T47D (cell line): ENCODE measurements at regions not wholly inside any gene's neighbourhood (a gene's known extent, or its start where the extent isn't known, plus 50 kb on each side); places are given as distances from the start of the nearest gene placed in this dataset.

Source experiments
- DNase-seq, 2 experiments: peaks; one replicate each; pipeline versions ENCODE4 v3.0.0 to v3.0.0-alpha.2; 2011 to 2012; ENCODE audit warnings: low read depth in 1 of 2, low spot score in 1 of 2
- JUND ChIP-seq: IDR thresholded peaks from 2 replicates; pipeline ENCODE4 v1.6.1; 2012; ENCODE audit warnings: low read depth
- in situ Hi-C: cut with HindIII; loops from 2 replicates; pipeline ENCODE4 v1.10.0; 2016; ENCODE audit warnings: low sequenced_read_pairs, low pct_unique_long_range_greater_than_20kb

DNA sequence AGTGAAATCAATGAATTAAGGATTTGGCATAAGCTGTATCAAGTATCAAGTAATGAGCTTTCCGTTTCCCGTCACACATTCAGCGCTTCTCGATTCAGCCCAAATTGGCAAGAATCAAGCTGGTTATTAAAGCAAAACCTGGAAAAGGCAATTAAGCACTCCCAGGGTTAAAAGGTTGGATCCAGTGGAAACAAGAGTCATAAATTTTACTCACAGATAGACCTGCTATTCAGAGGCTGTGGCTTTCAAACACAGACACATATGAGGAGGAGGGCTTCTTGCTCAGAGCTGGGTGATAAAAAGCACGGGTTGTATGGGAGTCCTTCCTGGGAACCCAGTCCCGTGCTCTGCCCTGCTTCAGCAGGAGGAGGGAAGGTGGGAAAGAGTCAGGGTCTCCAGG, 112.3 kb upstream of the CXCL14 start:
- no peak for TF ChIP-seq JUND
- in situ Hi-C loops: no loop called here
- DNase-seq: no peak

DNA sequence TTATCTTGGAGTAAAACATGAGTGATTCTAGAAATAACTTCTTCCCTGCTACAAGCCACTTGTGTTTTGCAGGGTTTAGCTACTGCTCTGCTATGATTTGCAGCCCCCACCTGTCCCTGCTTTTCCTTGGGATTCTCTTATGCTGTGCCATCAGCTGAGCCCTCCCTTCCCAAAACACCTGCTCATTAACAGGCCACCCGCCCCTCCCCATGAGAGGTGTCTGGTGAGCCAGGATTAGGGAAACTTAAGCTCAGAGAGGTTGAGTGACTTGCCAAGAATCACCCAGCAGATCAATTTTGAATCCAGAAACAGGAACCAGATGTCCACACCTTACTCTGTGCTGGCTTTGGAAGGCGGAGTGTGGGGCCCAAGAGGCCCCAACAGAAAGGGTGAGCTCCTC, 111.7 kb upstream of the CXCL14 start:
- DNase-seq: no peak
- in situ Hi-C loops: no loop called here
- no peak for TF ChIP-seq JUND

DNA sequence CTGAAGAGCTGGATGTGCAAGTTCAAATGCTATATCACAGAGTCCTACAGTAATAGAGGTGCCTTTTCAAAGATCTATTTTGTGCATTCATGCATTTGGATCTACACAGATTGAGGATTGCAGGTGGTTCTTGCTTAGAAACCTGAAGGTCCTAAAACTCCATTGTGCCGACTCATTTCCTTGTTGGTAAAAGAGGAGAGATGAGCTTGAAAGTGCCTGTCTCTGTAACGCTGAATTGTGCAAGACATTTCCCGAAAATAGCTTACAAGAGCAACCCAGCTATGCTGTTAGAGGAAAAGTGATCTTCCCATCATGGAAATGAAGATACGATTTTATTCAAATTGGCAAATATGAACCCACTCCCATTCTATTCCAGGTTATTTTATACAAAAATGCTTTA, 110.7 kb upstream of the CXCL14 start:
- no peak for TF ChIP-seq JUND
- in situ Hi-C loops: no loop called here
- no peak for DNase-seq

DNA sequence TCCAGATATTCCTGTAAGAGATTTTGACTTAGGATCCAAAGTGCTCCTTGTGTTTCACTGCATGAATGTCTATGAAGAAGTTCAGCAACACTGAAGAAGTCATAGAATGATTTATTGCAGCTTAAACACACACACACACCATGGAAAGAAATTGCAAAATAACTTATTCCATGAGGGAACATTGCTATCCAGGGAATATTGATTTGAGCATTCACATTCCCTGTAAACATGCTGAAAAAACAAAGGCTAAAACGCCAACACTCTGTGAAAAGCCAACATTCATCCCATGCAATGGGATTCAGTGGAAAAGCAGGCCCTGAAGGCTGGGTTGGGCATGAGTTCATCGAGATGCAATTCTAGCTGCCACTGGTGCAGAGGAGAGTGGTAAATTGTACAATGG, 109.6 kb upstream of the CXCL14 start:
- in situ Hi-C loops: no loop called here
- DNase-seq: no peak

DNA sequence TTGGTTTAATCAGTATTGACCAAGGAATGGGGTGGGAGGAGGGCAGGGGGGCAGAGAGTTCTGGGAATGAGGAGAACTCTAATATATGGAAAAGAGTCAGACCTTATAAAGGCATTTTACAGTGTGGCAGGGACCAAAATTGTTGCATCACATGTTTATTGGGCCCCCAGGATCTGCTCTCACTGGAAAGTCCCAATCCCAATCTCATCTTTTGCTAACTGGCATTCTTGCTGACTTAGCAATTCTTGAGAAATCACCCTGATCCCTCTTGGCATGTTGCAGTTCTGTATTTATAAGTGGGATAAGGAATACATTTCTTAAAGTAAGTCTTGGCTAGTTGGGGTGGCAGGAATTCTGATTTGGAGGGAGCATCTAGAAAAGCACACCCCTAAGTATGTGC, 104.4 kb upstream of the CXCL14 start:
- in situ Hi-C loops: no loop called here
- no peak for TF ChIP-seq JUND

More for the DNA sequence above, 109.6 kb upstream of the CXCL14 start:
- no peak for TF ChIP-seq JUND

DNA sequence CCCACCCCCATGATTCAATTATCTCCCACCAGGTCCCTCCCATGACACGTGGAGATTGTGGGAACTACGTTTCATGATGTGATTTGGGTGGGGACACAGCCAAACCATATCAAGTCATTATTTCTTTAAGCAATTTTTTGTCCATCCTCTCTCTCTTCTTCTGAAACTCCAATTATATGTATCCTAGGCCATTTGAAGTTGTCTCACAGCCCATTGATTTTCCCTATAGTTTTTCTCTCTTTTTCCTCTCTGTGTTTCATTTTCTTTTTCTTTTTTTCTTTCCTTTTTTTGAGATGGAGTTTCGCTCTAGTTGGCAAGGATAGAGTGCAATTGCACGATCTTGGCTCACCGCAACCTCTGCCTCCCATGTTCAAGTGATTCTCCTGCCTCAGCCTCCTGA, 101.9 kb upstream of the CXCL14 start:
- in situ Hi-C loops: no loop called here

More for the DNA sequence above, 104.4 kb upstream of the CXCL14 start:
- DNase-seq: no peak

DNA sequence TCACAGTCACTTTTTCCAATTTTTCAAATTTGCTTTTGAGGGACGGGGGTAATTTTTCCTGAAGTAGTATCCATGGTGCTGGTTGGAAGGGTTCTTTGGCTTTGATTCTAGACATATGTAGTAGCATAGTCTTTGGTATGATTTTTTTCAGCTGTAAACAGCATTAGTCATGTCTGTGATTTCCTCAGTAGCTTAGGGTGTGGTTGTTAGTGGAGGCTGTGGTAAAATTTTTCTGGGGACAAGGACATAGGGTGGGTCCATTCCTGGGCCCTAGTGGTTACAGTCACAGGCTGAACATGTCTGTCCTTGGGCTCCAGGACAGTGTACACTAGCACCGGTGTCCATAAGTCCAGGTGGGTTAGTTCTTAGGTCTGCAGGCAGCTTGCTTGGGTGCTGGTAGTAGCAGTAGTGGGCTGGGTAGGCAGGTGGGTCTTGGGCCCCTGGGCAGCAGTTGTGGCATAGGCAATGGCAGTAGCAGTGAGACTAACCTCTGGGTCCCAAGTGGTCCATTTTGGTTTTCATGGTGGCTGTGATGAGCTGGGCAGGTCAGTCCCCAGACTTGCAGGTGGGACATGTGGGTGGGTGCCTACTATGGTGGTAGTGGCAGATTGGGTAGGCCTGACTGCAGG, 100.0 kb upstream of the CXCL14 start:
- no peak for DNase-seq
- no peak for TF ChIP-seq JUND
- in situ Hi-C loops: no loop called here

More for the DNA sequence above, 101.9 kb upstream of the CXCL14 start:
- no peak for TF ChIP-seq JUND
- no peak for DNase-seq

DNA sequence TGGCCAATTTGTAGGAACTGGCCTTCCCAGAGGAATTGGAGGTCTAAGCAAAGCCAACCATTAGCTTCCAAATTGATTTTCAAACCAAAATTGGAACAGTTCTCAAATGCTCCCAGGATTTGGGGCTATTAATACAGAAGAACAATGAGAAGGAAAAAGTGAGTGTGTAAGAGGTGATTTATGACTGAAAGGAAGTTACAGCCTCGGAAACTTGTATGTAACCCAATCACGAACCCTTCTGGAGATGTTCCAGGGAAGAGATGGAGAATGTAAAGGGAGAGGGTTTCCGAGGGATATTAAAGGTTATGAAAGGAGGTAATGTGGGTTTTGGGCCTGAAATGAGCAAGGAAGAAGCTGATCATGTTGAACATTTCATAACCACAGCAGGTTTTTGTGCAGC, 93.2 kb upstream of the CXCL14 start:
- no peak for TF ChIP-seq JUND
- DNase-seq: no peak
- in situ Hi-C loops: no loop called here

DNA sequence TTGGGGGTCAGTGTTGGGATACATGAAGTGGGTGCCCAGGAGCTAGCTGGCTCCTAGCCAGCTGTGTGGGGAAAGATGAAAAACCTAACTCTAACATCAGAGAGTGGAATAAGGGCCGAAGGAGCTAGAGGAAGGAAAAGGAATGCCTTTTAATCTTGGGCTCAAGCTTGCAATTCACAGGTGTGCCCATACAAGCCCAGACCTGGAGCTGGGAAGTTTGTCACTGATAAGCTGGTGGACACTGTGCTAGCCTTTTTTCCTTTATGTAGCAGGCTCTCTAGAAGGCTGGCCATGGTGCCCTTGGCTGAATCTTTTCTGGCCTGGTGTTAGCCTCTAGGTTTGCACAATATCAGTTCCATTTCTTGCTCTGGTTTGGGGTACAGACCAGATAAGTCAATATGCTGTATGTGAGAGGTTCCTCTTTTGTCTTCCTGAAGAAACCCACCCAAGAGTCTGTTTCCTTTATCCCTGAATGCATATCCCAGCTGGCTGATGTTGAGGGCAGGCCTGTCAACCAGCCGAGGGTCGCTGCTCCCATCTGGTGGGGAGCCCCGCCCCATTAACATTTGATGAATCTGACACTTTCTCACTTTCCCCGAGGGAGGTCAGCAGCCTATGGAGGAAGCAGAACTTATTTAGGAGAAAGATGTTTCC, 92.4 kb upstream of the CXCL14 start:
- no peak for DNase-seq

DNA sequence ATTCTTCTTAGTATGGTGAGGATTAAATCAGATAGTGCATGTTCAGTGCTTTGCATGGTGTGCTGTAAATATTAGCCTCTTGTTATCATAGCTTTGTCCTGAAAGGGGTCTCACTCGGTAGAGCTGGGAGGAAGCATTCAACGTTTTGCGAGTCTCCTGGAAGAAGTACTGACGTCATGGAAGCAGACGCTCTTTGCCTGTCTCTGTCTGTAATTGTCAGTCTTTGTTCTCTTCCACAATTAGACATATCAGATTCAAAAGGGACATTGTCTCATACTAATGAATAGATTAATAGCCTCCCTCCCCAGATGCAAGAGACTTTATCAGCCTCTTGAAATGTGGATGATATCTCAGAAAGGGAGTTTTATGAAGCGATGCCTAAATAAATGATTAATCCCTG, 91.8 kb upstream of the CXCL14 start:
- in situ Hi-C loops: no loop called here
- TF ChIP-seq JUND: no peak
- DNase-seq: no peak

More for the DNA sequence above, 92.4 kb upstream of the CXCL14 start:
- in situ Hi-C loops: no loop called here
- TF ChIP-seq JUND: no peak

DNA sequence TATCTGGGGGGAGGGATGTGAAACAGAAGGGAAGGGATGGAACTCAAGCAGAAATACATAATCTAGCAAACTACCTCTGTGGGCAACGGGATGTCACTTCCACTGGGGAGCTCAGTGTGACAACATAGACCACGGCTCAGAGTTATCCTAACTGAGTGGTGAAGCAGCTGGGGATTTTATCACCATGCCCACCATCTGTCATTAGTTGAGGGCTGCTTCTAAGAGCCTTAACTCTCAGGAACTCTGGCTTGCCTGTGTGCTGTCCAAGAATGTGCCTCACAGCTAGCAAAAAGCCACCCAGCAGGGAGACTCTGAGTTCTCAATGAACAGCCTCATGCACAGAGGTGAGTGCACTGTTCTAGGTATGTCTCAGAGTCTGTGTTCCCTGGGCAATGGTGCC, 90.6 kb upstream of the CXCL14 start:
- in situ Hi-C loops: no loop called here
- TF ChIP-seq JUND: no peak

DNA sequence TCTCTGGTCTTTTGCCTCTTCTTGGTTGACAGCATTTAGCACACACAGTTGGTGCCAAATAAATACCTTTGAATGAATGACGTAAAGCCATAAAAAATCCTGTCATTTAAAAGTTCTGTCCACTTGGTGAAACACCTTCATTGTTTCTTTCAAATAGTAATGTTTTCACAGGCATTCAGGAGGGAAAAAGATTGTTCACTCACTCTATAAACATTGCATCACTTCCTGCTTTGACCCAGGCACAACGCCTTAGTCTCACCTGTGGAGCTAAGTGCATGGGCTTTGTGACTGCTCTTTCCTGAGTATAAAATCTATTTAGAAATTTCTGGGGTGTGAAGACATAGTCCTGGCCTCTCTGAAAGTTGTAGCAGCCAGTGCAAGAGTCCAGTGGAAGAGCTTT, 88.9 kb upstream of the CXCL14 start:
- DNase-seq: no peak
- in situ Hi-C loops: no loop called here
- TF ChIP-seq JUND: no peak

More for the DNA sequence above, 90.6 kb upstream of the CXCL14 start:
- no peak for DNase-seq

DNA sequence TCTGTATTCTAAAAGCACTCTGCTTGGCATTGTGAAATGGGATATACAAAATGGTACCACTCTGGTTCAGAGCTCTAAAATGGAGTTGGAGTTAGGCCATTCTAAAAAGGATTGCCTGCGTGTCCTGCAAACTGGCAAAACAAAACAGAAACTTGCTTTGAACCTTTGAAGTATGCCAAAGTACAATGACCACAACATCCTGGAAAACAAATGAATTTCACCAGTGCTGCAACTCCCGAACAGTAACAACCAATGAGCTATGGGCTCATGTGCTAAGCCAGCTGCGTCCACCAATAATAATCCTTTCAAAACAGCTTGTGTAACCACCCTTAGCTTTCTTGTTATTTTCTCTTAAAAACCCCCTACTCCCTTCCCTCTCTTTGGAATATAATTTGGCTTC, 88.4 kb upstream of the CXCL14 start:
- TF ChIP-seq JUND: no peak
- in situ Hi-C loops: no loop called here
- no peak for DNase-seq

DNA sequence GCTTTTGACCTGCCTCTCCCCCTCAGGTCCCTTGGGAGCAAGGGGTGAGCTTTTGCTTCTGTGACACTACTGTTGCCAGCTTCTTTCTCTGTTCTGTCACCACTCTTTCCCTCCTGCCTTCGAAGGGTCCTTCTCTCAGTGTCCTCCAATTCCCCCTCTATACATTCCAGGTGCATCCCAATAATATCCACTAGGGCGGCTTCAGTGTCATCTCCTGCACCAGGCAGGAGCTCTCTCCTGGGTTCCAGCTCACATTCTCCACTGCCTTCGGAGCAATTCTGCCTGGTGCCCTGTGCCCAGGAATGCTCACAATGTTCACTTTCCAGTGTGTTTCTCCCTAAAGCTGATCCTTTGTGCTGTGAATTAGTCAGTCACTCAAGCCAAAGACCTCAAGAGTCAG, 83.9 kb upstream of the CXCL14 start:
- in situ Hi-C loops: no loop called here
- TF ChIP-seq JUND: no peak
- no peak for DNase-seq
